GM19452 (cell line): ENCODE measurements at regions not wholly inside any gene's neighbourhood (a gene's known extent, or its start where the extent isn't known, plus 50 kb on each side); places are given as distances from the start of the nearest gene placed in this dataset.
"Not testable (repeated sequence)": the region's sequence is repeated elsewhere in the genome, so short reads cannot be mapped to it uniquely, and the experiment has no call there.

ENCODE experiments used
- ATAC-seq: cut with Tn5 transposase; IDR thresholded peaks from one replicate; pipeline ENCODE4 v1.9.1; 2021; ENCODE audit not compliant: unreplicated experiment

- ATAC-seq: no peak
Measured at GRCh38 chr11:86148345-86148747, 79.5 kb upstream of the PICALM start.

DNA sequence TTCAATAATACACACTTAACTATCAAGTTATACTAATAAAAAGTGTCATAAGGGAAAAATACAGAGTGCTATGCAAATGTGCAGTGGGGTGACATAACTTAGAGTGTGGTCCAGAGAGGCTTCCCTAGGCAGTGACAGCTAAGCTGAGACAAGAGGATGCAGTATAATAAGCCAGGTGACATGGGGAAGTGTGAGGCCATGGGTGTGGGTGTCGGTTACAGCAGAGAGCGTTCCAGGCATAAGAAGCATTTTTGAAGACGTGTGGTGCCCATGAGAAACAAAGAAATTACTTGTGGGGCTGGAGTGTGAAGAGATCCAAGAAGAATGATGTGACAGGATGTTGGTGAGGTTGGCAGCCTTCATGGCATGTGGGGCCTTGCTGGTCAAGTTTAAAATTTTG lies 78.1 kb upstream of the PICALM start:
- no peak for ATAC-seq

GRCh38 chr11:86145439-86146156 lies 76.7 kb upstream of the PICALM start:
- ATAC-seq: peak; percentile 46

GRCh38 chr11:86144846-86145245 lies 76.0 kb upstream of the PICALM start:
- peak; percentile 15 for ATAC-seq

DNA sequence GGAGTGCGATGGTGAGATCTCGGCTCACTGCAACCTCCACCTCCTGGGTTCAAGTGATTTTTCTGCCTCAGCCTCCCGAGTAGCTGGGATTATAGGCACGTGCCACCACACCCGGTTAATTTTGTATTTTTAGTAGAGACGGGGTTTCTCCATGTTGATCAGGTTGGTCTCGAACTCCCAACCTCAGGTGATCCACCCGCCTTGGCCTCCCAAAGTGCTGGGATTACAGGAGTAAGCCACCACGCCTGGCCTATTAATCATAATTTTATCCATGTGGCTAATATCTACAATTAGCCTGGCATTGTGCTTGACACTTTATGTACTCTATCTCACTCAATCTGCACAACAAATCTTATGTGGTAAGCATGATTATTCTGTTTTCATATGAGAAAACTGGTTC lies 75.2 kb upstream of the PICALM start:
- not testable (repeated sequence) for ATAC-seq

- peak; percentile 47 for ATAC-seq
Measured at GRCh38 chr11:86143087-86144030, 74.5 kb upstream of the PICALM start.

DNA sequence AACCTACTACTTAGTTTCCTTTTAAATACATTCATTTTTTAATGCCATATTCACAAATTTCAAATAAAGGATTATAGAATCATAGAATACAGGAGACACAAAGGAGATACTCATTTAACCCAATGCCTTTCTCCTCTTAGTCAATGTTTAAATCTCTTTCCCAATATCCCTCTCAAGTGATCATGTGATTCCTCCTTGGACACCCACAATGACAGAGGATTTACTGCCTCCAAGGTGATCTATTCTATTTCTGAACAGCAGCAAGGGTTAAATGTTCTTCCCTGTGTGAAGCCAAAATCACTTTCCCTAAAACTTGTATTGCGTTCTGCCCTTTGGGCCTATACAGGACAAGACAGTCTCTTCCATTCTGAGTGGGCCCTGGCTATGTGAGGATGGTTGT lies 73.3 kb upstream of the PICALM start:
- ATAC-seq: no peak

- no peak for ATAC-seq
Measured at GRCh38 chr11:86141727-86142126, 72.8 kb upstream of the PICALM start.

- ATAC-seq: no peak
Measured at GRCh38 chr11:86140334-86140990, 71.6 kb upstream of the PICALM start.

- peak; percentile 80 for ATAC-seq
Measured at GRCh38 chr11:86138958-86139357, 70.1 kb upstream of the PICALM start.

GRCh38 chr11:86136538-86136937 lies 67.7 kb upstream of the PICALM start:
- no peak for ATAC-seq

- ATAC-seq: no peak
Measured at GRCh38 chr11:86135319-86135714, 66.4 kb upstream of the PICALM start.

- no peak for ATAC-seq
Measured at GRCh38 chr11:86134580-86135318, 65.9 kb upstream of the PICALM start.

DNA sequence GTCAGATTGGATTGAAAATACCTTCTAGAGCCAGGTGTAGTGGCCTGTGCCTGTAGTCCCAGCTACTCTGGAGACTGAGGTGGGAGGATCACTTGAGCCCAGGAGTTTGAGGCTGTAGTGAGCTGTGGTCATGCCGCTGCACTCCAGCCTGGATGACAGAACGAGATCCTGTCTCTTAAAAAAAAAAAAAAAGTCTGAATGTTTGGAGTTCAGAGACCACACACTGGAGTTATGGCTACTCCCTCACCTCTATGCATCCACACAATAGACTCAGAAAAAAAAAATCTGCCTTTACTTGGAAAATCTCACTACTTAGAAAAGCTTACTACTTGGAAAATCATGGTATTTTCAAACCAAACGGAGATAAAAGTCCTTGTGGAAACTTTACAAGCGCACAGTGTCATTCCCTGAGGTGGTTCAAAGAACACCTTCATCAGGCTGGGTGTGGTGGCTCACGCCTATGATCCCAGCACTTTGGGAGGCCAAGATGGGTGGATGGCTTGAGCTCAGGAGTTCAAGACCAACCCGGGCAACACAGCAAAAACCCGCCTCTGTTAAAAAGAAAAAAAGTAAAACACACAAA lies 63.9 kb upstream of the PICALM start:
- no peak for ATAC-seq

- no peak for ATAC-seq
Measured at GRCh38 chr11:86129740-86130540, 61.1 kb upstream of the PICALM start.

- no peak for ATAC-seq
Measured at GRCh38 chr11:86128914-86129313, 60.0 kb upstream of the PICALM start.

GRCh38 chr11:86126862-86127261 lies 58.0 kb upstream of the PICALM start:
- no peak for ATAC-seq

DNA sequence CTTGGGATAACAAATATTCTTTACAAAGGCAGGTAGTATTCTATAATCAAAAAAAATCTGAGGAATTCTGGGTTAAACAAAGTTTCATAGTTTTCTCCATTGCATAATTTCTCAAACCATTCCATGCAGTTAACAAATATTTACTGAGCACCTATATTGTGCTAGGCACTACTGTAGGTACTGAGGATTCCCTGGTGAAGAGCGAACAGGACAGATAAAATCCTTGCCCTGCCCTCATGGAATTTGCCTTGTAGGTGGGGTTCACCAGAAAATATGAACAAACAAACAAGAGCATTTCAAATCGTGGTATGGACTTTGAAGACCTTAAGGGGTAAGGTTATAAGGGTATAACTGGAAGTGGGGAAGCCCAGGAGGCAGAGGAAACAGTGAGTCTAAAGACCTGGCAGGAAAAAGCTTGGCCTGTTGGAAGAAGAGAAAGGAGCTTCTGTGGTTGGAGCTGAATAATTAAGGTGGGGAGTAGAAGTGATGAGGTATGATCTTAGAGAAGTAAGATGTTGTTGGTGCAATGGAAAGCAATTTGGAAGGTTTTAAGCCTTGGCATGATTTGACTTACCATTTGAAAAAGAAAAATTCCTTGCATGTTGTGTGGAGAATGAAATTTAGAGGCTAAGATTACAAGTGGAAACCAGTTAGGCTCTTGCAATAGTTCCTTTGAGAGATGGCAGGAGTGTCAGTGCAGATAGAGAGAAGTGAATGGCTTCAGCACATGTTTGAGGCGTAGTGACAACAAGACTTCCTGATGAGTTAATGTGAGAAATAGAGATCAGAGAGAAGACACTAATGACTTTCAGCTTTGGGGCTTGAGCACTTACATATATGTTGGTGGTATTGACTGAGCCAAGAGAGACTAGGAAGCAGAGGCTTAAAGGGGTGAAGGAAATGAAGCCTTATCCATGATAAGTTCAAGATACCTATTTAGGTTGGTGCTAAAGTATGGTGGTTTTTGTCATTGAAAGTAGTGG lies 55.7 kb upstream of the PICALM start:
- peak; percentile 49 for ATAC-seq

GRCh38 chr11:86122773-86123172 lies 53.9 kb upstream of the PICALM start:
- no peak for ATAC-seq
